ENCODE measurements at regions not wholly inside any gene's neighbourhood (a gene's known extent, or its start where the extent isn't known, plus 50 kb on each side); places are given as distances from the start of the nearest gene placed in this dataset.
"Not testable (repeated sequence)": the region's sequence is repeated elsewhere in the genome, so short reads cannot be mapped to it uniquely, and the experiment has no call there.

GRCh38 chr12:47365443-47366076, 285.8 kb upstream of the AMIGO2 start:
- DNase-seq (ENCODE audit: low read depth); in situ Hi-C loops (cut with HindIII; ENCODE audit: low pct_unique_long_range_greater_than_20kb, low sequenced_read_pairs): not testable (repeated sequence)

GRCh38 chr12:47364261-47364660, 284.5 kb upstream of the AMIGO2 start:
- in situ Hi-C loops (cut with HindIII; ENCODE audit: low pct_unique_long_range_greater_than_20kb, low sequenced_read_pairs) = no loop called here

GRCh38 chr12:47362126-47362705, 282.5 kb upstream of the AMIGO2 start:
- in situ Hi-C loops (cut with HindIII; ENCODE audit: low pct_unique_long_range_greater_than_20kb, low sequenced_read_pairs) = no loop called here
- DNase-seq (ENCODE audit: low read depth) = no peak

More at GRCh38 chr12:47364261-47364660, 284.5 kb upstream of the AMIGO2 start:
- DNase-seq (ENCODE audit: low read depth) = no peak

- in situ Hi-C loops (cut with HindIII; ENCODE audit: low pct_unique_long_range_greater_than_20kb, low sequenced_read_pairs) = no loop called here
- DNase-seq (ENCODE audit: low read depth) = no peak
These were observed 281.7 kb upstream of the AMIGO2 start for GRCh38 chr12:47361389-47362021.

- in situ Hi-C loops (cut with HindIII; ENCODE audit: low pct_unique_long_range_greater_than_20kb, low sequenced_read_pairs) = no loop called here
- no peak for DNase-seq (ENCODE audit: low read depth)
These were observed 281.1 kb upstream of the AMIGO2 start for GRCh38 chr12:47360771-47361388.

GRCh38 chr12:47360093-47360480, 280.3 kb upstream of the AMIGO2 start:
- DNase-seq (ENCODE audit: low read depth) = no peak
- in situ Hi-C loops (cut with HindIII; ENCODE audit: low pct_unique_long_range_greater_than_20kb, low sequenced_read_pairs) = no loop called here

GRCh38 chr12:47359310-47360092, 279.7 kb upstream of the AMIGO2 start:
- no peak for DNase-seq (ENCODE audit: low read depth)
- in situ Hi-C loops (cut with HindIII; ENCODE audit: low pct_unique_long_range_greater_than_20kb, low sequenced_read_pairs) = no loop called here

GRCh38 chr12:47357006-47357405, 277.2 kb upstream of the AMIGO2 start:
- DNase-seq (ENCODE audit: low read depth); in situ Hi-C loops (cut with HindIII; ENCODE audit: low pct_unique_long_range_greater_than_20kb, low sequenced_read_pairs): not testable (repeated sequence)

GRCh38 chr12:47356129-47356700, 276.5 kb upstream of the AMIGO2 start:
- DNase-seq (ENCODE audit: low read depth) = no peak
- in situ Hi-C loops (cut with HindIII; ENCODE audit: low pct_unique_long_range_greater_than_20kb, low sequenced_read_pairs) = no loop called here

GRCh38 chr12:47353508-47353907, 273.7 kb upstream of the AMIGO2 start:
- no peak for DNase-seq (ENCODE audit: low read depth)
- in situ Hi-C loops (cut with HindIII; ENCODE audit: low pct_unique_long_range_greater_than_20kb, low sequenced_read_pairs) = no loop called here

GRCh38 chr12:47352067-47352466, 272.3 kb upstream of the AMIGO2 start:
- in situ Hi-C loops (cut with HindIII; ENCODE audit: low pct_unique_long_range_greater_than_20kb, low sequenced_read_pairs) = no loop called here
- no peak for DNase-seq (ENCODE audit: low read depth)

- in situ Hi-C loops (cut with HindIII; ENCODE audit: low pct_unique_long_range_greater_than_20kb, low sequenced_read_pairs) = no loop called here
- no peak for DNase-seq (ENCODE audit: low read depth)
These were observed 271.8 kb upstream of the AMIGO2 start for GRCh38 chr12:47351526-47351925.

- in situ Hi-C loops (cut with HindIII; ENCODE audit: low pct_unique_long_range_greater_than_20kb, low sequenced_read_pairs) = no loop called here
- no peak for DNase-seq (ENCODE audit: low read depth)
These were observed 270.3 kb upstream of the AMIGO2 start for GRCh38 chr12:47350062-47350408.

GRCh38 chr12:47349137-47350061, 269.6 kb upstream of the AMIGO2 start:
- in situ Hi-C loops (cut with HindIII; ENCODE audit: low pct_unique_long_range_greater_than_20kb, low sequenced_read_pairs) = no loop called here

GRCh38 chr12:47348206-47348605, 268.4 kb upstream of the AMIGO2 start:
- in situ Hi-C loops (cut with HindIII; ENCODE audit: low pct_unique_long_range_greater_than_20kb, low sequenced_read_pairs) = no loop called here
- DNase-seq (ENCODE audit: low read depth) = no peak

More at GRCh38 chr12:47349137-47350061, 269.6 kb upstream of the AMIGO2 start:
- DNase-seq (ENCODE audit: low read depth) = no peak

GRCh38 chr12:47346251-47347019, 266.7 kb upstream of the AMIGO2 start:
- DNase-seq (ENCODE audit: low read depth) = no peak
- in situ Hi-C loops (cut with HindIII; ENCODE audit: low pct_unique_long_range_greater_than_20kb, low sequenced_read_pairs) = no loop called here
